Adipocyte (in vitro differentiated cells): ENCODE measurements at regions not wholly inside any gene's neighbourhood (a gene's known extent, or its start where the extent isn't known, plus 50 kb on each side); places are given as distances from the start of the nearest gene placed in this dataset.
A peak's percentile ranks its signal among the peaks of the same experiment; 100 is the strongest.

Experiments
- DNase-seq: peaks from one replicate; pipeline ENCODE4 v3.0.0-alpha.2; 2015; ENCODE audit warnings: low read depth
- H3K27me3 ChIP-seq: replicated peaks from 2 replicates; pipeline ENCODE4 v1.7.0; 2013; ENCODE audit warnings: mild to moderate bottlenecking, low read length, moderate library complexity; ENCODE audit not compliant: control insufficient read depth, insufficient read depth
- H3K36me3 ChIP-seq: 2 replicates; pipeline ENCODE4 v1.7.0; 2013; ENCODE audit warnings: low read length, mild to moderate bottlenecking, moderate library complexity; ENCODE audit not compliant: control insufficient read depth, insufficient read depth, severe bottlenecking
- H3K4me1 ChIP-seq: 2 replicates; pipeline ENCODE4 v1.7.0; 2013; ENCODE audit warnings: mild to moderate bottlenecking, low read length, moderate library complexity; ENCODE audit not compliant: control insufficient read depth, insufficient read depth
- H3K4me3 ChIP-seq: 2 replicates; pipeline ENCODE4 v1.7.0; 2013; ENCODE audit warnings: mild to moderate bottlenecking, low read length, moderate library complexity
- H3K9ac ChIP-seq: 2 replicates; pipeline ENCODE4 v1.7.0; 2013; ENCODE audit warnings: mild to moderate bottlenecking, low read length, moderate library complexity
- H3K9me3 ChIP-seq: 2 replicates; pipeline ENCODE4 v1.7.0; 2013; ENCODE audit warnings: mild to moderate bottlenecking, low read length, moderate library complexity; ENCODE audit not compliant: control insufficient read depth

DNA sequence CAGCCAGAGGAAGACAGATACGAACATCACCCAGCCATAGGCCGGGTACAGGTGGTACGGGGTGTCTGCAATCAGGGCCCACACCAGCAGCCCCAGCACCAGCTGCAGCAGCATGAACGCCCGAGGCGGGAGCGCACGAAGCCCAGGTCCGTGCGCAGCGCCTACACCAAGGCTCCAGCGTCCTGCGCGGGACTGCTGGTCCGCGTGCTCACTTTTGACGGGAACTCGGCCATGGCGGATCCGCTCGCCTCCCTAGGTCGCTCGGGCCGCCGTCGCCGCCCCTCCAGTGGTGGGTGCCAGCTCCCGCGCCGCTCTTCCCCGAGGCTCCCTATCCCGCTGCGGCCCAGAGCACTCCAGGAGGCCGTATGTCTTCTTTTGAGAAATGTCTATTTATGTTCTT, 181.2 kb upstream of the DIPK2B start:
- no peak overlapping the region for H3K9ac ChIP-seq
- peaks cover 24% of the 10 kb centered on the region for H3K9me3 ChIP-seq
- no peaks in the 10 kb centered on the region for H3K36me3 ChIP-seq
- no peak overlapping the region for H3K4me3 ChIP-seq
- DNase-seq, result no peak
- no peaks in the 10 kb centered on the region for H3K27me3 ChIP-seq
- peaks cover 8% of the 10 kb centered on the region for H3K4me1 ChIP-seq

GRCh38 chrX:45381366-45381765, 180.7 kb upstream of the DIPK2B start:
- no peak overlapping the region for H3K9ac ChIP-seq
- H3K9me3 ChIP-seq, result peaks cover 26% of the 10 kb centered on the region
- no peak for DNase-seq
- H3K4me1 ChIP-seq, result peaks cover 8% of the 10 kb centered on the region
- no peaks in the 10 kb centered on the region for H3K27me3 ChIP-seq
- no peak overlapping the region for H3K4me3 ChIP-seq
- H3K36me3 ChIP-seq, result no peaks in the 10 kb centered on the region

GRCh38 chrX:45379236-45379635, 178.6 kb upstream of the DIPK2B start:
- Histone ChIP-seq H3K27me3 (no peaks in the 10 kb centered on the region), H3K4me3 (no peak overlapping the region), H3K36me3 (no peaks in the 10 kb centered on the region), H3K9ac (no peak overlapping the region), H3K9me3 (peaks cover 37% of the 10 kb centered on the region), H3K4me1 (no peaks in the 10 kb centered on the region)
- no peak for DNase-seq

- no peaks in the 10 kb centered on the region for H3K4me1 ChIP-seq
- H3K27me3 ChIP-seq, result no peaks in the 10 kb centered on the region
- no peak for DNase-seq
- H3K9ac ChIP-seq, result no peak overlapping the region
- H3K36me3 ChIP-seq, result no peaks in the 10 kb centered on the region
- H3K9me3 ChIP-seq, result peaks cover 70% of the 10 kb centered on the region
- H3K4me3 ChIP-seq, result no peak overlapping the region
These were observed 171.5 kb upstream of the DIPK2B start for GRCh38 chrX:45372151-45372550.

GRCh38 chrX:45368705-45369104, 168.0 kb upstream of the DIPK2B start:
- no peaks in the 10 kb centered on the region for H3K27me3 ChIP-seq
- H3K9me3 ChIP-seq, result peaks cover 59% of the 10 kb centered on the region
- H3K4me3 ChIP-seq, result no peak overlapping the region
- no peak overlapping the region for H3K9ac ChIP-seq
- no peak for DNase-seq
- no peaks in the 10 kb centered on the region for H3K4me1 ChIP-seq
- H3K36me3 ChIP-seq, result no peaks in the 10 kb centered on the region

DNA sequence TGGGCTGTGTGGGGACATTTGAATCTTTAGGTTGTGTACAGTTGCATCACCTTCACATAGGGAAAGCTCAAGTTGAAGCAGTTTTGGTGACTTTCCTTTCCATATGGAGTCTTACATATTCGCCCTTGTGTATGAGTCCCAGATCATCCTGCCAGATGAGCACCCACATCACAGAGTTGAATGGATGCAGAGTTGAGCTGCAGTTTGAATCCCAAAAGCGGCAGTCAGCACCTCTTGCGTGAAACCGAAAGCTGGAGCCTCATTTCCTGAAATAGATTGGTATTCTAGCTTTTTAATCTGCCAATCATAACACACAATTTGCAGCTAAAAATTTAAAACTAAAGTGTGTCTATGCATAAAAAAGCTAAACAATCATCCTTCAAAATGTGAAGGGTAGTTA, 162.9 kb upstream of the DIPK2B start:
- Histone ChIP-seq H3K9me3 (peaks cover 25% of the 10 kb centered on the region), H3K4me3 (no peak overlapping the region), H3K4me1 (no peaks in the 10 kb centered on the region), H3K36me3 (no peaks in the 10 kb centered on the region), H3K27me3 (peaks cover 6% of the 10 kb centered on the region), H3K9ac (no peak overlapping the region)
- DNase-seq, result no peak

- H3K27me3 ChIP-seq, result peaks cover 6% of the 10 kb centered on the region
- H3K9ac ChIP-seq, result no peak overlapping the region
These were observed 159.9 kb upstream of the DIPK2B start for GRCh38 chrX:45360571-45360970.

DNA sequence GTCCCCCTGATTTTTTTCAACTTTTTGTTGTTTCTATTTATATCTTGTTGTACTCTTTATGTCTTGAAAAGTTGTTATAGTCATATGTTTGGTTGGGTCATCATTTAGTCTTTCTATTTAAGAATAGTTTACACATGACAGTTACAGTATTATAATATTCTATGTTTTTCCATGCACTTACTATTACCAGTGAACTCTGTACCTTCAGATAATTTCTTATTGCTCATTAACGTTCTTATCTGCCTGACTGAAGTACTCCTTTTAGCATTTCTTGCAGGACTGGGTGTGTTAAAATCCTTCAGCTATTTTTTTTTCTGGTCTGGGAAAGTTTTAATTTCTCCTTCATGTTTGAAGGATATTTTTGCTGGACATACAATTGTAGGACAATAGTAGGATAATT, 157.7 kb upstream of the DIPK2B start:
- peaks cover 27% of the 10 kb centered on the region for H3K9me3 ChIP-seq
- peaks cover 3% of the 10 kb centered on the region for H3K4me1 ChIP-seq
- DNase-seq, result no peak
- no peak overlapping the region for H3K9ac ChIP-seq
- no peaks in the 10 kb centered on the region for H3K36me3 ChIP-seq
- H3K4me3 ChIP-seq, result no peak overlapping the region
- H3K27me3 ChIP-seq, result peaks cover 6% of the 10 kb centered on the region

More at GRCh38 chrX:45360571-45360970, 159.9 kb upstream of the DIPK2B start:
- Histone ChIP-seq H3K36me3 (no peaks in the 10 kb centered on the region), H3K4me1 (no peaks in the 10 kb centered on the region), H3K9me3 (peaks cover 24% of the 10 kb centered on the region), H3K4me3 (no peak overlapping the region)
- no peak for DNase-seq

- Histone ChIP-seq H3K4me3 (no peak overlapping the region), H3K27me3 (no peaks in the 10 kb centered on the region), H3K36me3 (no peaks in the 10 kb centered on the region), H3K9ac (peak overlapping the region; percentile 75), H3K9me3 (peaks cover 34% of the 10 kb centered on the region), H3K4me1 (peaks cover 36% of the 10 kb centered on the region)
- DNase-seq, result no peak
These were observed 152.8 kb upstream of the DIPK2B start for GRCh38 chrX:45353456-45353855.

DNA sequence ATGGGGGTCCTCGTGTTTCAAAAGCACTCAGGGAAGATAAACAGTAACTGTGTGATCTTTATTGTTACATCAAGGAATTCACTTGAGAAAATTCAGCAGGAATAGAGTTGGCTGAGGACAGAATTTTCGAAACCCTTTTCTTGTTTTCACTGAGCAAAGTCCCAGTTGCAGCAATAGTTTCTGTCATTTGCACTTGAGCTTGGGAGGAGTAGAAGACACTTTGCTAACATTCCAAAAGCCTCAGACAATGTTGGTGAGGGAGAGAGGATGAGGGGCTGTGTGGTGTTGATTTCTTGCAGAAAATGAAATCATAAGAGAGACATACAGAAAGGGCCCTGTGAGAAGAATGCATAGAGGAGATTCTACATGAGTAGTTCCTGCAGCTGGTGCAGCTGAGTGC, 151.9 kb upstream of the DIPK2B start:
- H3K4me1 ChIP-seq, result peaks cover 40% of the 10 kb centered on the region
- H3K27me3 ChIP-seq, result no peaks in the 10 kb centered on the region
- H3K9me3 ChIP-seq, result peaks cover 29% of the 10 kb centered on the region
- no peak overlapping the region for H3K4me3 ChIP-seq
- DNase-seq, result peak; percentile 19
- peak overlapping the region; percentile 75 for H3K9ac ChIP-seq
- H3K36me3 ChIP-seq, result no peaks in the 10 kb centered on the region

GRCh38 chrX:45351478-45351877, 150.8 kb upstream of the DIPK2B start:
- Histone ChIP-seq H3K4me3 (peak overlapping the region; percentile 5), H3K9me3 (peaks cover 18% of the 10 kb centered on the region), H3K9ac (peak overlapping the region; percentile 75), H3K4me1 (peaks cover 42% of the 10 kb centered on the region), H3K27me3 (no peaks in the 10 kb centered on the region), H3K36me3 (no peaks in the 10 kb centered on the region)
- DNase-seq, result peak; percentile 75

GRCh38 chrX:45348296-45348695, 147.6 kb upstream of the DIPK2B start:
- peaks cover 4% of the 10 kb centered on the region for H3K27me3 ChIP-seq
- H3K4me3 ChIP-seq, result no peak overlapping the region
- H3K4me1 ChIP-seq, result peaks cover 50% of the 10 kb centered on the region
- no peaks in the 10 kb centered on the region for H3K36me3 ChIP-seq
- DNase-seq, result no peak
- H3K9me3 ChIP-seq, result peaks cover 12% of the 10 kb centered on the region
- H3K9ac ChIP-seq, result peak overlapping the region; percentile 17
